ENCODE measurements at regions not wholly inside any gene's neighbourhood (a gene's known extent, or its start where the extent isn't known, plus 50 kb on each side); places are given as distances from the start of the nearest gene placed in this dataset.

DNA sequence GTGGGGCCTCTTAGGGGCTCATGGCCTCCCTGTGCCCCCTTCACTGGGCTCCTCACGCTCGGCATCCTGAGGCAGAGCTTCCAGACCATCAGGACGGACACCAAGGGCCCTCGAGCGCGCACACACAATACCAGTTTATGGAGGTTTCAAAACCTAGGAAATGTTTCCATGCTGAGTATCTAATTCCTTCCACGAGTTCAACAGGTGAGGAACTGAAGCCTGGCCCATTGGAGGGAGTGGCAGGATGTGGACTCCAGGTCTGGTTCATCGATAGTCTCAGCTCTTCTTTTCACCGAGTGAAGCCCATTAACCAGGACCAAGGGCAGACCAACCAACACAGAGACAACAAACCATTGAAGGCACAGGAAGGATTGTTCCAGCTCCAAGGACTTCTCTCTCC lies 336.7 kb upstream of the SHH start:
- FAIRE-seq = no peak
- Histone ChIP-seq H3K9me3 (replicated peaks; ENCODE audit: control insufficient read depth, insufficient read depth, low read length) (peaks cover 1% of the 10 kb centered on the region), H4K20me1 (replicated peaks; ENCODE audit: control insufficient read depth, extremely low read depth, insufficient read depth, low read length) (no peaks in the 10 kb centered on the region), H3K9ac (replicated peaks; ENCODE audit: extremely low read depth, insufficient read depth, low read length) (no peak overlapping the region), H3K36me3 (ENCODE audit: control insufficient read depth in 2 of 2, extremely low read depth in 1 of 2, insufficient read depth in 2 of 2, low read length in 2 of 2) (no peaks in the 10 kb centered on the region), H3K79me2 (ENCODE audit: control insufficient read depth, insufficient read depth, low read length) (no peaks in the 10 kb centered on the region), H3K9me1 (replicated peaks; ENCODE audit: control insufficient read depth, extremely low read depth, insufficient read depth, low read length) (no peaks in the 10 kb centered on the region), H3K27me3 (ENCODE audit: control insufficient read depth in 2 of 2, insufficient read depth in 2 of 2, low read length in 2 of 2) (no peaks in the 10 kb centered on the region), H2AFZ (ENCODE audit: low read depth, low read length) (no peak overlapping the region), H3K27ac (ENCODE audit: insufficient read depth, low read depth, low read length) (no peak overlapping the region), H3K4me1 (ENCODE audit: control insufficient read depth, extremely low read depth, insufficient read depth, low read length) (no peaks in the 10 kb centered on the region), H3K4me2 (ENCODE audit: insufficient read depth, low read length) (no peak overlapping the region), H3K4me3 (replicated peaks in 1 of 3; ENCODE audit: insufficient read depth in 1 of 3, low read depth in 1 of 3, low read length in 3 of 3) (no peak overlapping the region)
- POLR2A ChIA-PET = no interaction called here
- BruUV-seq (replicated peaks) = no TSS peak
- dilution Hi-C loops (cut with MboI; ENCODE audit: extremely low pct_ligation_motif_present, low sequenced_read_pairs) (no loop called here), intact Hi-C loops (cut with micrococcal nuclease) (no loop called here)
- DNase-seq (ENCODE audit: low read depth, low spot score) = no peak
- TF ChIP-seq FOS (IDR thresholded peaks at IDR 0.05; ENCODE audit: borderline replicate concordance, insufficient read depth, low read length) (no peak), POLR2A (IDR thresholded peaks at IDR 0.05; ENCODE audit: low read depth, low read length) (no peak), EZH2 (IDR thresholded peaks at IDR 0.05; ENCODE audit: borderline replicate concordance, low read depth, low read length, severe bottlenecking) (no peak)
- CTCF ChIA-PET = no interaction called here

DNA sequence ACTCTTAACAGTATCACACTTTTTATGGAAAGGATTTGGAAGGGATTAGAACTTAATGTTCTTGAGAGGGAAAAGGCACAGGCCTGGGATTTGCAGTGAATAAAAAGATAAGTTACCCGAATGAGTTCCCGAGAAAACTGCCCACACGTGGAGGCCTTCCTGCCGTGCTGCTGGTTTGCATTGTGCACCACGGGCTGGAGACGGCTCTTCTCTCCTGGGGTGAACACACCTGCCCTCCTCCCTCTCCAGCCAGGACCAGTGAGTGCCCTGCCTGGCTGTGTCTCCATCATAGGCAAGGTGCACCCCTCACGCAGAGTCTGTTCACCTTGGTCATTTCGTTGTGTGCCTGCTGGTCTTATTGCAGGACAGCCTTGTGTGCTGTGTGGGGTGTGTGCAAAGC lies 336.3 kb upstream of the SHH start:
- ChIA-PET CTCF (no interaction called here), POLR2A (no interaction called here)
- Histone ChIP-seq H2AFZ (ENCODE audit: low read depth, low read length) (no peak overlapping the region), H3K36me3 (ENCODE audit: control insufficient read depth in 2 of 2, extremely low read depth in 1 of 2, insufficient read depth in 2 of 2, low read length in 2 of 2) (no peaks in the 10 kb centered on the region), H3K9me1 (replicated peaks; ENCODE audit: control insufficient read depth, extremely low read depth, insufficient read depth, low read length) (no peaks in the 10 kb centered on the region), H3K9ac (replicated peaks; ENCODE audit: extremely low read depth, insufficient read depth, low read length) (no peak overlapping the region), H3K4me1 (ENCODE audit: control insufficient read depth, extremely low read depth, insufficient read depth, low read length) (no peaks in the 10 kb centered on the region), H3K27me3 (ENCODE audit: control insufficient read depth in 2 of 2, insufficient read depth in 2 of 2, low read length in 2 of 2) (no peaks in the 10 kb centered on the region), H3K4me3 (replicated peaks in 1 of 3; ENCODE audit: insufficient read depth in 1 of 3, low read depth in 1 of 3, low read length in 3 of 3) (no peak overlapping the region), H3K4me2 (ENCODE audit: insufficient read depth, low read length) (no peak overlapping the region), H3K27ac (ENCODE audit: insufficient read depth, low read depth, low read length) (no peak overlapping the region), H3K9me3 (replicated peaks; ENCODE audit: control insufficient read depth, insufficient read depth, low read length) (peaks cover 2% of the 10 kb centered on the region), H3K79me2 (ENCODE audit: control insufficient read depth, insufficient read depth, low read length) (no peaks in the 10 kb centered on the region), H4K20me1 (replicated peaks; ENCODE audit: control insufficient read depth, extremely low read depth, insufficient read depth, low read length) (no peaks in the 10 kb centered on the region)
- dilution Hi-C loops (cut with MboI; ENCODE audit: extremely low pct_ligation_motif_present, low sequenced_read_pairs) = no loop called here
- TF ChIP-seq EZH2 (IDR thresholded peaks at IDR 0.05; ENCODE audit: borderline replicate concordance, low read depth, low read length, severe bottlenecking) = no peak
- TF ChIP-seq MAX (IDR thresholded peaks at IDR 0.05; ENCODE audit: insufficient read depth, insufficient read length) = no peak
- no peak for TF ChIP-seq GATA2 (IDR thresholded peaks at IDR 0.05; ENCODE audit: insufficient read depth, insufficient read length, low read depth, low read length)
- TF ChIP-seq JUN (IDR thresholded peaks at IDR 0.05; ENCODE audit: borderline replicate concordance, insufficient read depth, insufficient read length, low read depth) = no peak
- no peak for TF ChIP-seq FOS (IDR thresholded peaks at IDR 0.05; ENCODE audit: borderline replicate concordance, insufficient read depth, low read length)
- TF ChIP-seq POLR2AphosphoS5 (IDR thresholded peaks at IDR 0.05; ENCODE audit: insufficient read depth, low read depth, low read length) = no peak
- no peak for TF ChIP-seq CTCF (IDR thresholded peaks at IDR 0.05; ENCODE audit: extremely low read depth in 1 of 2, insufficient read depth in 1 of 2, low read depth in 1 of 2, low read length in 2 of 2)
- no peak for TF ChIP-seq MYC (IDR thresholded peaks at IDR 0.05; ENCODE audit: low read depth, low read length)
- no peak for TF ChIP-seq POLR2A (IDR thresholded peaks at IDR 0.05; ENCODE audit: low read depth, low read length)
- no TSS peak for BruUV-seq (replicated peaks)
- DNase-seq (ENCODE audit: low read depth, low spot score) (no peak), FAIRE-seq (no peak)
- intact Hi-C loops (cut with micrococcal nuclease) = no loop called here
